DMS153 treated with DMSO at 0.1 percent for 48 hours (cell line): ENCODE measurements at regions not wholly inside any gene's neighbourhood (a gene's known extent, or its start where the extent isn't known, plus 50 kb on each side); places are given as distances from the start of the nearest gene placed in this dataset.
"Not testable (repeated sequence)": the region's sequence is repeated elsewhere in the genome, so short reads cannot be mapped to it uniquely, and the experiment has no call there.

Source experiments
- DNase-seq: peaks from one replicate; lab custom pipeline; 2025; ENCODE audit not compliant: unreplicated experiment; lab: John Stamatoyannopoulos, UW

GRCh38 chr4:126396703-126397102 is 1081.9 kb downstream of the FAT4 start:
- no peak for DNase-seq

DNA sequence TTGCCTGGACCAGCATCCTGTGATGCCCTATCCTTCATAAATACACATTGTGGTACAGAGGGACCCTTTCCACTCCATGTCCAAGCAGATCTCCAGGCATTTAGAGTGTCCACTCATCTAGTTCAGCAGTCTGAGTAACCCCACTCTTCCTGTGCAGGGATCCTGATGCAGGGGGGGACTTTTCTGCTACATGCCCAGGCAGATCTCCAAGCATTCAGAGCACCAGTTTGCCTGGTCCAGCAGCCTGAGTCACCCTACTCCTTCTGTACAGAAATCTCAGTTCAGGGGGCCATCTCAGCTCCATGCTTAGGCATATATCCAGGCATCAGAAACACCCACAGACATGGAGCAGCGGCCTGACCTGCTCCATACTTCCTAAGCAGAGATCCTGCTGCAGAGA is 1089.8 kb downstream of the FAT4 start:
- DNase-seq: no peak

- DNase-seq: no peak
Observed at GRCh38 chr4:126405369-126405982, 1090.7 kb downstream of the FAT4 start.

DNA sequence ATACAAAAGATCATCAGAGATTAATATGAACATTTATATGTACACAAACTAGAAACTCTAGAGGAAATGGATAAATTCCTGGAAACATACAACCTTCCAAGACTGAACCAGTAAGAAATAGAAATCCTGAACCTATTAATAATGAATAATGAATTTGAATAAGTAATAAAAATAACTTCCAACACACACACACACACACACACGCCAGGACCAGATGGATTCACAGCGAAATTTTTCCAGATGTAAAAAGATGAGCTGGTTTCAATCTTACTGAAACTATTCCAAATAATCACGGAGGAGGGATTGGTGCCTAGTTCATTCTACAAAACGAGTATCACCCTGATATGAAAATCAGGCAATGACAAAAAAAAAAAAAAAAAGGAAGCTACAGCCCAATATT is 1095.0 kb downstream of the FAT4 start:
- DNase-seq: no peak

GRCh38 chr4:126411047-126411446 is 1096.3 kb downstream of the FAT4 start:
- no peak for DNase-seq

GRCh38 chr4:126412310-126412709 is 1097.6 kb downstream of the FAT4 start:
- DNase-seq: not testable (repeated sequence)

DNA sequence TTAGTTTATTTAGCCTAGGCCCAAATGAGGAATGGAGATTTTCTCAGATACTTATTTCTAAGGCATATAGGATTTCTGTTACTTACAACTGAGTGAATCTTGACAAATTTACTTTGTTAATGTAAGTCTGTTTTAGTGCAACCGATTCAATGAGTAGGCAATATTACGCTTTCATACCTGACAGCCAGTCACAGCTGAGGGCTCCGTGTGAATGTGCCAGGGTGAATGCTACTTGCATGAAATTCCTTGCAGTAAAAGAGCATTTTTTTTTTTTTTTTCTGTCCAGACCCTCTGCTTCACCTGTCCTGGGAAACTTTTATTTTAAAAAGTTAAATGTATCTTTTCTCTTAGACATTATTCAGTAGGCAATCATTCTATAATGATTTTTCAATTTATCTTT is 1100.0 kb downstream of the FAT4 start:
- no peak for DNase-seq

DNA sequence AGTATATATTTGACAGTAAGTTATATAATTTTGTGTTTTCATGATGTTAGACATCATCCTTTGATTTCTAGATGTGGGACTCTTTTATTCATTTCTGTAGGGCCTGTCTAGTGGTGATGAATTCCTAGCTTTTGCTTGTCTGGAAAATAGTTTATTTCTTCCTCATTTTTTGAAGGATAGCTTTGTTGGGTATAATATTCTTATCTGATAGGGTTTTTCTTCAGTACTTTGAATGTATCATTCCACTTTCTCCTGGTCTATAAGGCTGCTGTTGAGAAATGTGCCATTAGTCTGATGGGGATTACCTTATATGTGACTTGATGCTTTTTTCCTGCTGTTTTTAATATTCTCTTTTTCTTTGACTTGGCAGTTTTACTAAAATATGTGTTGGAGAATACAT is 1104.5 kb downstream of the FAT4 start:
- DNase-seq: no peak

DNA sequence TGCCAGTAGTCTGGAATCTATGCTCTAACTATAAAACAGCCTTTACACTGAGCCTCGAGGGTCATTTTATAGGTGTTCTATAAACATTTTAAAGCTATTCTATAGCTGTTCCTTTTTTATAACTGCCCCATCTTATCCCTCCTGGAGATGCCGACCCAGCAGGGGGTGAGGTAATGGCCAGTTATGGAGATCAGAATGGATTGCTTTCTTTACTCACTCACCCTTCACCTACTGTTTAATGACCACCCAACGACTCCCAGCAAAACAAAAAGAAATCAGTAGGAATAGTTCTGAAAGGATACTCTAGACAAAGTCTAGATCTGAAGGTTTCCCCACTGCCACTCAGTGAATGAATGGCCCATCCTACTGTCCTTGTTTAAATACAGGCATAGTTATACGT is 1113.1 kb downstream of the FAT4 start:
- no peak for DNase-seq

GRCh38 chr4:126431049-126431448 is 1116.3 kb downstream of the FAT4 start:
- no peak for DNase-seq

GRCh38 chr4:126435491-126435890 is 1120.7 kb downstream of the FAT4 start:
- no peak for DNase-seq

GRCh38 chr4:126440297-126440696 is 1125.5 kb downstream of the FAT4 start:
- no peak for DNase-seq

GRCh38 chr4:126441173-126442035 is 1126.6 kb downstream of the FAT4 start:
- no peak for DNase-seq

- no peak for DNase-seq
Observed at GRCh38 chr4:126445596-126445995, 1130.8 kb downstream of the FAT4 start.

DNA sequence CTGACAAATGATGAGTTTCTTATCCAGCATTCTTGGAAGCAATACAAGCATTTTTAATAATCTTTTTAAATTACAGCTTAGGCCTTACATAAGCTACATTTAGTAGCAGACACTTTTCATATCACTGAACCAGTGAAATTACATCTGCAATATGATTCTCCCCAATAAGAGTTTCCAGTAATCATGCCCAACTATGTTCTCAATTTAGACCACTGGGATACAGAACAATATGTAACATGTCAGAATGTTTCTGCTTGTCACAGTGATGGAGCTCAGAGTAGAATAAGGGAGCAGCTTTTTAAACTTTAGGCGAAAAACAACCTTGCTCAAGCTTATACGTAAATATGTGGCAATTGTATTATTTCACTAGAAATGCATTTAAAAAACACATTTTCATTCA is 1132.2 kb downstream of the FAT4 start:
- no peak for DNase-seq

GRCh38 chr4:126448086-126448845 is 1133.5 kb downstream of the FAT4 start:
- DNase-seq: no peak

GRCh38 chr4:126451237-126451873 is 1136.6 kb downstream of the FAT4 start:
- DNase-seq: no peak

- DNase-seq: no peak
Observed at GRCh38 chr4:126455865-126456264, 1141.1 kb downstream of the FAT4 start.

DNA sequence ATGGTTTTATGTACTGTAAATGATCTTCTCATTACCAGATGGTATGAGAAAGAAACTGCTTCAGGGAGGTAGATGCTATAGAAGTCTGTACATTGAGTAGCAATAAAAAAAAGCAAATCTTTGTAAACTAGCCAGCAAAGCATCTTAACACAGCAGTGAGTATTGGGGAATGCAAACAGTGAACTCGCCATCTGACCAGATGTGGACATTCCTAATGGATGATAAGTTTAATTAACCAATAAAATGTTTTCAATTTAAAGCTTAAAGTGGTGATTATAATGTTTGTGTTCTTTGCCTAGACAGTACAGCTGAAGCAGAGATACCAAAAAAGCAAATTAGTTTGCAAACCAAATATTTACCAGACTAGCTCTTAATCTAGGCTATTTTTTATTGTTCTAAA is 1144.2 kb downstream of the FAT4 start:
- no peak for DNase-seq

DNA sequence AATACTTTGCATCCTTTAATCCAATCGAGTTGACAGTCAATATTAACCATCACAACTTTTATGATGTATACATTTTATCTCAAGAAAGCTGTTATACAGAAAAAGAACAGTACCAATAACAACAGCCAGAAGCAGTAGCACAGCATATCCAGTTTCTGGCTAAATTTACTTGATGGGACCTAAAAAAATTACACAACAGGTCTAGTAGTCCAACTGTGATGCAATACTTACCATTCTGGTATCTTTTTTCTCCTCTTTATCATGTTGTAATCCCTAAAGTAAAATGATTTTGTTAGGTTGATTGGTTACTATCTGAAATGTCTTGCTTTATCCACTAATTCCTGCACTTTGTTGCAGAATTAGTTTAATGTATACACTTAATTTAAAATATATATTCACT is 1150.6 kb downstream of the FAT4 start:
- no peak for DNase-seq

DNA sequence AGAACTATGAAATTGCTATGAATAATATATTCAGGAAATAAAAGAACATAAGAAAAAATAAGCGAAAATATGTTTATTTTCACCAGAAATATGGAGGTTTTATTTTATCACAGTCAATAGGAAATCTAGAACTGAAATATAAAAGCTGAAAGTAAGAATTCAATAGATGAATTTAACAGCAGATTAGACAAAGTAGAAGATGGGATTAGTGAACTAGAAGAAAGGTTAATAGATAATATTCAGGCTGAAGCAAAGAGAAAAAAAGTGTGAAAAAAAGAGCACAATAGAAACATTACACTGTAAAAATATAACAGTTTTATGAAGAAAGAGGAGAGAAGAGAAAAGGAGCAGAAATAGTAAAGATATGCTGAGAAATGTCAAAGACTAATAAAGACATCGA is 1152.1 kb downstream of the FAT4 start:
- DNase-seq: no peak
